GM12891 (cell line): ENCODE measurements at regions not wholly inside any gene's neighbourhood (a gene's known extent, or its start where the extent isn't known, plus 50 kb on each side); places are given as distances from the start of the nearest gene placed in this dataset.

Source experiments
- DNase-seq: peaks from one replicate; pipeline ENCODE4 v3.0.0; 2011; ENCODE audit warnings: low spot score; ENCODE audit not compliant: insufficient read length
- FAIRE-seq: peaks from 2 replicates; lab custom pipeline; 2011; peaks lifted over from hg19 to GRCh38; lab: Jason Lieb, UNC
- PAX5 ChIP-seq: IDR thresholded peaks from 2 replicates; pipeline ENCODE4 v1.6.1; 2011; ENCODE audit warnings: low read length, moderate library complexity, mild to moderate bottlenecking; ENCODE audit not compliant: insufficient read depth, severe bottlenecking
- POLR2A ChIP-seq: IDR thresholded peaks from 2 replicates; pipeline ENCODE4 v1.6.1; 2011; ENCODE audit warnings: low read depth, low read length, control low read depth
- POLR2AphosphoS5 ChIP-seq: IDR thresholded peaks from 2 replicates; pipeline ENCODE4 v1.6.1; 2011; ENCODE audit warnings: low read depth, low read length, control low read depth
- POU2F2 ChIP-seq: IDR thresholded peaks from 2 replicates; pipeline ENCODE4 v1.6.1; 2011; ENCODE audit warnings: low read depth, mild to moderate bottlenecking, control low read depth, low read length, moderate library complexity
- SPI1 ChIP-seq: IDR thresholded peaks from 2 replicates; pipeline ENCODE4 v1.6.1; 2011; ENCODE audit warnings: low read depth, low read length, control low read depth
- TAF1 ChIP-seq: IDR thresholded peaks from 2 replicates; pipeline ENCODE4 v1.6.1; 2011; ENCODE audit warnings: low read depth, low read length, control low read depth

DNA sequence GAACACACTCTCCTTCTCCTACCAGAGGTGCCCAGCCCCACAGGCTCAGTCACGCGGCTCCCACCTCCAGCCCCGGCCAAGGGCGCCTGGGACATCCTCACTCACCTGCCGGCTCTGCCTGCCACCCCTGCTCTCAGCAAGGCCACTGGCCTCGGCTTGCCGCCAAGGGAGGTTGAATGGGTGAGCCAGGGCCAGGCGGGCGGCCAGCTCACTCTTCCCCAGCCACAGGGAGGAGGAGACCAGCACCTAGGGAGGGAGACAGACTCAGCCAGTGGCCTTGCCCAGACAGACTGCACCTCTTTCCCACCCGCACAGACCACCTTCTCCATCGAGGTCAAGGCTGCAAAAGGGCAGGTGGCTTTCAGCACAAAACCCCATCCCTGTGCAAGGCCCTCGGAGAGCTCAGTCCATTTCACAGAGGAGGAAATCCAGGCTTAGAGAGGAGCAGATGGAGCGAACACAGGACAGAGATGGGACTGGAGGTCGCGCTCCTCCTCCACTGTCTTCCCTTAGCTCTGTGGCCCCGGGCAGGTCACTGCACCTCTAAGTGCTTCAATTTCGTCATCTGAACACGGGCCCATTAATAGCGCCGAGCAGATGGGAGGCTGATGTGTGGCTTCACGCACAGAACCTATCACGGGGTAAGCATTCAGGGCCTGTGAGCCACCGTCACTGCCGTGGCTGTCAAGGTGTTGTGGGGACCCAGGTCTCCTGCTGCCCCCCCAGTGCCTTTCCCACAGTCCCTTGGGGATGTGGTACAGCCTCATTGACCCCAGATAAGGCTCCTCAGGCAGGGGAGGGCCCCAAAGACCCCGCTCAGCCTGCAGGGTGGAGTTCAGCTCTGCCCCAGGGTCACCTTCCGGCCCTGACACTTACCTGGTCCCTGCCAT, 56.1 kb downstream of the RMI2 start:
- TF ChIP-seq PAX5 (no peak), SPI1 (no peak), POLR2AphosphoS5 (no peak), TAF1 (no peak)
- FAIRE-seq = no peak
- no peak for DNase-seq

DNA sequence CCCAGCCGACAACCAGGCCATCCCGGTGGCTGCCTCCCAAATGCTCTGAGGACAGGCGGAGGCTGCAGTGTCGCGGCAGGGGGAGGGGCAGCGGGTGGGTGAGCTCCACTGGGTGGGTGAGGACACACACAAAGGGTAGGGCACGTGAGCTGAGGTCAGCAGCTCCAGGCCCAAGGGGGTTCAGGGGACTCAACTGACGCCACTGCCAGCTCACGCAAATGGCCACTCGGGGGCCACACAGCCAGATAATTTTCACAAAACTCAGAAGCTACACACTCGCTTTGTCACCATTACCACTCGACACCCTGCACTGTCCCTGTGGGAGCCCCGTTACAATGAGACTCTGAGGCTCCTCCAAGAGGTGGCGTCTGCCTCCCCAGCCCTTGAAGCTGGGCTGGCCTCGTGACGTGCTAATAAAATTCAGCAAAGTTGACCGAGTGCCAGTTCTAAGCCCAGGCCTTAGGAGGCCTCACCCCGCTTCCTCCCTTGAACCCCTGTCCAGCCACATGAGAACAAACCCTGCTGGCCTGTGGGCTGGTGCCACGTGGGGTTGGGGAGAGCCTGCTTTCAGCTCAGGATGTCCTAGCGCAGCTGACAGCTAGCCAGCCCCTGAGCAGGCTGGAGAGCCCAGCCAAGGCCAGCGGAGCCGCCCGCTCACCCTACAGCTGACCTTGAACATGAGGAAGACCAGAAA, 56.9 kb downstream of the RMI2 start:
- no peak for TF ChIP-seq POLR2A
- no peak for TF ChIP-seq TAF1
- no peak for TF ChIP-seq PAX5
- DNase-seq (no peak), FAIRE-seq (no peak)

GRCh38 chr16:11402745-11403533, 57.7 kb downstream of the RMI2 start:
- TF ChIP-seq PAX5 = no peak
- TF ChIP-seq SPI1 = no peak
- TF ChIP-seq POLR2AphosphoS5 = no peak
- TF ChIP-seq POU2F2 = no peak
- TF ChIP-seq TAF1 = no peak
- TF ChIP-seq POLR2A = no peak
- DNase-seq = no peak
- FAIRE-seq = peak; percentile 23

DNA sequence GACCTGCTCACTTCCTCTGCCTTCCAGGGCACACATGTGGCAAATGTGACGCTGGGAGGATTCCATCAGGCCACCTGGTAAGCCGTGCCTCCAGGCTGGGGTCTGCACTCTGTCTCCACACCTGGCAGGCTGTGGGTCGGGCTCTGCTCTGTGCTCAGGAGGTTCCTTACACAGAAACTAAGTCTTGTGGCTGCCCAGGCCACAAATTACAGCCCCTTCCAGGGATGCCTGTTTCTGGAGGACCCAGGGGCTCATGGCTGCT, 58.2 kb downstream of the RMI2 start:
- no peak for DNase-seq
- no peak for FAIRE-seq

GRCh38 chr16:11403920-11404319, 58.7 kb downstream of the RMI2 start:
- FAIRE-seq (no peak), DNase-seq (no peak)
- TF ChIP-seq PAX5 = no peak
- TF ChIP-seq POLR2A = no peak
- TF ChIP-seq POU2F2 = no peak
- TF ChIP-seq SPI1 = no peak
- no peak for TF ChIP-seq POLR2AphosphoS5
- no peak for TF ChIP-seq TAF1

More for the DNA sequence above, 58.2 kb downstream of the RMI2 start:
- no peak for TF ChIP-seq POLR2AphosphoS5
- no peak for TF ChIP-seq POLR2A
- TF ChIP-seq PAX5 = no peak
- no peak for TF ChIP-seq SPI1
- TF ChIP-seq POU2F2 = no peak
- no peak for TF ChIP-seq TAF1

- TF ChIP-seq POLR2AphosphoS5 = no peak
- no peak for TF ChIP-seq SPI1
- TF ChIP-seq POLR2A = no peak
- no peak for TF ChIP-seq POU2F2
- TF ChIP-seq PAX5 = no peak
- TF ChIP-seq TAF1 = no peak
- no peak for FAIRE-seq
Measured at GRCh38 chr16:11404603-11405002, 59.3 kb downstream of the RMI2 start.

DNA sequence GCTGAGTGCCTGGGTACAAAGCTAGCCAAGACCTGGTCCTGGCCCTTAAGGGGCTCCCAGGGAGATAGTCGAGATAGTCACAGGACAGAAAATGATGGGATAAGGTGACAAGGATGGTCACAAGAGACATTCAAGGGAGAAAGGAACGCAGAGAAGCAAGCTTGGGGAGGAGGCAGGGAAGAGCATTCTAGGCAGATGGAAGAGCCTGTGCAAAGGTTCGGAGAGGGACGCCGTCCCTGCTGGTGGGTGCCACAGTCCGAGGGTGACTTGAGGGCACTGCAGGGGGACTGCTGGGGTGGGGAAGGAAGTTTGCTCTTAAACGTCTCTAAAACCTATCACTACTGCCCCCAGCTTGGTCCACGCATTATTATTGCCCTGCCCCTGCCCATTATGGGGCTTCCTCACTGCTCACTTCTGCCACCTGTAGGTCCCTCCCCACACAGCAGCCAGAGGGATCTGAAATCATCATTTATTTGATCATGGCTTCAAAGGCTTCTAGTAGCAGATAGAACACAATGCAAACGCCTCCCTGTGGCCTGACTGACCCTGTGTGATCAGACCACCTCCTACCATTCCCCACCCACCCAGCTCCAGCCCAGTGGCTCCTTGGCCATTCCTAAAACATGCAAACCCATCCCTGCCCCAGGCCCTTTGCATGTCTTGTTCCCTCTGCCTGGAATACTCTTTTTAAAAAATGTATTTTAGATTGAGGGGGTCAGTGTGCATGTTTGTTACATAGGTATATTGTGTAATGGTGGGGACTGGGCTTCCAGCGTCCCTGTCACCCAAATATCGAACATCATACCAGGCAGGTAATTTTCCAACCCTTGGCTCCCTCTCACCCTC, 60.3 kb downstream of the RMI2 start:
- FAIRE-seq = peak; percentile 58
- no peak for TF ChIP-seq POLR2A
- no peak for DNase-seq

More at GRCh38 chr16:11404603-11405002, 59.3 kb downstream of the RMI2 start:
- no peak for DNase-seq

GRCh38 chr16:11406177-11406560, 60.9 kb downstream of the RMI2 start:
- FAIRE-seq = no peak
- DNase-seq = no peak

DNA sequence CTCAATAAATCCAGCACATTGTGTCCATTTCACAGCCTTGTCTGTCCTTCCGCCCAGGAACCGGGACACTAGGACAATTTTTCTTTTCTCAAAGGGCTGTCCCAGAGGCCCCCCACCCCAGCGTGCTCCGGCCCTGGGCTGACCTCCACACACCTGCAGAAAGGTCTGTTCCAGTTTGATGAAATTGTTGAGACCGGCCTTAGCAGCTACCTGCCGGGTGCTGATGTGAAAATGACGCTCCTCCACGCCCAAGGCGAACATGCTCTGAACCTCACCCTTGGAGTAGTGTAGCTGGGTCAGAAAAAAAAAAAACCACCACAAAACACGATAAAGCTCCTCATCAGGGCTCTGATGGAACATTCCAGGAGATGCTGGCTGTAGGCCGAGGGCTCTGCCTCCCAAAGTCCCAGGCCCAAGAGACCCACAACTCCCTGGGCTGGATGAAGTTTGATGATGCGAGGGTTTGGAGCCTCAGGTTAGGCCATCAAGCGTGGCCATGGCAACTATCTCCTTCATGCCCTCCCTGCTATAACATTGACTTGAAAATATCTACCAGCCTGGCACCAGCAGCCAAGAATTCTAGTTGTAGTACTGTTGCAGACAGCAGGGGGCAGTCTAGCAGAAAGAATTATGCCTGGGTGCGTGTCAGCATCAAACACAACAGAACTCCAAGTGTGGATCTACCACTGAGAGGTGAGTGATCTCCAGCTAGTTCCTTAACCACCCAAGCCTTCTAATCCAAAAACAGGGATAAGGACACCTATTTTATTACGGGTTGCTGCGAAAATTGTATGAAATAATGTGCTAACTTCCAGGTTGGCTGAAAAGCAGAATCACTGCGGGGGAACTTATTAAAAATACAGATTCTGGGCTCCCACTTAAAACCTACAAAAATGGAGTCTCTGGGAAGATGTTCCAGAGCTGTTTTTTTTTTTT, 62.1 kb downstream of the RMI2 start:
- TF ChIP-seq POLR2A (no peak), SPI1 (no peak), TAF1 (no peak), PAX5 (no peak), POU2F2 (no peak), POLR2AphosphoS5 (no peak)
- DNase-seq (peak; percentile 64), FAIRE-seq (peak; percentile 94)

More at GRCh38 chr16:11406177-11406560, 60.9 kb downstream of the RMI2 start:
- TF ChIP-seq SPI1 = no peak
- TF ChIP-seq PAX5 = no peak
